ENCODE measurements at regions not wholly inside any gene's neighbourhood (a gene's known extent, or its start where the extent isn't known, plus 50 kb on each side); places are given as distances from the start of the nearest gene placed in this dataset.

- TF ChIP-seq GATA2 (IDR thresholded peaks at IDR 0.05; ENCODE audit: low read depth, low read length) (no peak), GATA3 (IDR thresholded peaks at IDR 0.05; ENCODE audit: low read depth, low read length) (no peak)
Measured at GRCh38 chr5:133715616-133716015, 103.3 kb upstream of the FSTL4 start.

DNA sequence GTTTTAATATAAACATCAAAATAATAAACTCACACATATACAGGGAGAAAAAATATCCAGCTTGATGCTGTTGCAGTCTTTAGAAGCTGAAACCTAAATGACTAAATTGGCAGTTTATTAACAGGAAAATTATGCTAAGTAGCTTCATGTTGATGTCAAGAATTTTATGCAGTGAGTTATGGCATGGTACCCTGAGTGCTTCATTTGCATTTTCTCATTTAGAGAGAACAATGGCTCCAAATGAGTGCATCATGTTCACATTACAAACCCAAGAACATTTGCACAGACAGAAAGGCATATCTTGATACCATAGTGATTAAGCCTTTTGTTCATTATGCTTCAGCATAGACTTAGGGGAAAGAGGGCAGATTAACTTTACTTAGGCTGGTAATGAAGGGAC, 102.9 kb upstream of the FSTL4 start:
- TF ChIP-seq GATA2 (IDR thresholded peaks at IDR 0.05; ENCODE audit: low read depth, low read length) (no peak), GATA3 (IDR thresholded peaks at IDR 0.05; ENCODE audit: low read depth, low read length) (no peak)

- TF ChIP-seq GATA3 (IDR thresholded peaks at IDR 0.05; ENCODE audit: low read depth, low read length) (peak; percentile 95), GATA2 (IDR thresholded peaks at IDR 0.05; ENCODE audit: low read depth, low read length) (peak; percentile 97)
Measured at GRCh38 chr5:133714161-133714915, 102.0 kb upstream of the FSTL4 start.

DNA sequence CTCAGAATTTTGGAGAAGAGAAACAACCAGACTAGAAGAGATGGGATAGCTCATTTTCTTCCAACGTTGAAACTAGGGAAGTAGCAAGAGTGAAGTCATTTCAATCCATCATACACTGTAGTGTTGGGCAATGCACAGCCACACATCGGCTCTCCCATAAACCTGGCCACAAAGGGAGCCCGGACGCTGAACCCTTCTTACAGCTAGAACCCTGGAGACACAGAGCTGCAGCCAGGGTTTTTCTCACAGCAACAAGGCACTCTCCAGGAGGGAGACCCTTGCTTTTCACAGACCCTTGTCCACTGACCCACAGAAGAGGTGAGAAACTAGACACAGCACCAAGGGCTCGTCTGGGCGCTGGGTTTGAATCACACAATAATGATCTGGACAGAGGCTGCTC, 101.4 kb upstream of the FSTL4 start:
- TF ChIP-seq GATA2 (IDR thresholded peaks at IDR 0.05; ENCODE audit: low read depth, low read length) (no peak), GATA3 (IDR thresholded peaks at IDR 0.05; ENCODE audit: low read depth, low read length) (no peak)

GRCh38 chr5:133713209-133713608, 100.9 kb upstream of the FSTL4 start:
- TF ChIP-seq GATA3 (IDR thresholded peaks at IDR 0.05; ENCODE audit: low read depth, low read length) (peak; percentile 77), GATA2 (IDR thresholded peaks at IDR 0.05; ENCODE audit: low read depth, low read length) (peak; percentile 92)

DNA sequence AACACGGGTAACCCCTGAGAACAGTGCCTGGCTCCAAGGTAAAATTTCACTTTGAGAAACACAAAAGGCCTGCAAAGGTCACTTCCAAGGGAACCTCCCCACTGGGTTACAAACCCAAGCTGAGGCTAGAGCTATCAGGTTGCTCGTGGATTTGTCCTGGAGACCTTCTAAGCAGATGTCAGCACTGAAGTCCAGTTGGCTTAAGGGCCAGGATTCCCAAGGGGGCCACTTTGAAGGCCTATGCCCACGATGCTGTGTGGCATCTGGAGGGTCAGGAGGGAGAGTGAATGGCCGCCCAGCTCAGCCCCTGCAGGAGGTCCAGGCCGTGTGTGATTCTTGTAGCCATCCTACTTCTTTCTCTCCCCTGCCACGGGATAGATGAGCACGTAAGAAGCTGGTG, 100.2 kb upstream of the FSTL4 start:
- TF ChIP-seq GATA2 (IDR thresholded peaks at IDR 0.05; ENCODE audit: low read depth, low read length), result no peak

GRCh38 chr5:133709209-133709725, 96.9 kb upstream of the FSTL4 start:
- TF ChIP-seq GATA3 (IDR thresholded peaks at IDR 0.05; ENCODE audit: low read depth, low read length) (peak; percentile 65), GATA2 (IDR thresholded peaks at IDR 0.05; ENCODE audit: low read depth, low read length) (peak; percentile 82)

GRCh38 chr5:133708331-133708850, 96.0 kb upstream of the FSTL4 start:
- TF ChIP-seq GATA3 (IDR thresholded peaks at IDR 0.05; ENCODE audit: low read depth, low read length), result no peak
- no peak for TF ChIP-seq GATA2 (IDR thresholded peaks at IDR 0.05; ENCODE audit: low read depth, low read length)

GRCh38 chr5:133707629-133708028, 95.3 kb upstream of the FSTL4 start:
- TF ChIP-seq GATA3 (IDR thresholded peaks at IDR 0.05; ENCODE audit: low read depth, low read length) (no peak), GATA2 (IDR thresholded peaks at IDR 0.05; ENCODE audit: low read depth, low read length) (no peak)

DNA sequence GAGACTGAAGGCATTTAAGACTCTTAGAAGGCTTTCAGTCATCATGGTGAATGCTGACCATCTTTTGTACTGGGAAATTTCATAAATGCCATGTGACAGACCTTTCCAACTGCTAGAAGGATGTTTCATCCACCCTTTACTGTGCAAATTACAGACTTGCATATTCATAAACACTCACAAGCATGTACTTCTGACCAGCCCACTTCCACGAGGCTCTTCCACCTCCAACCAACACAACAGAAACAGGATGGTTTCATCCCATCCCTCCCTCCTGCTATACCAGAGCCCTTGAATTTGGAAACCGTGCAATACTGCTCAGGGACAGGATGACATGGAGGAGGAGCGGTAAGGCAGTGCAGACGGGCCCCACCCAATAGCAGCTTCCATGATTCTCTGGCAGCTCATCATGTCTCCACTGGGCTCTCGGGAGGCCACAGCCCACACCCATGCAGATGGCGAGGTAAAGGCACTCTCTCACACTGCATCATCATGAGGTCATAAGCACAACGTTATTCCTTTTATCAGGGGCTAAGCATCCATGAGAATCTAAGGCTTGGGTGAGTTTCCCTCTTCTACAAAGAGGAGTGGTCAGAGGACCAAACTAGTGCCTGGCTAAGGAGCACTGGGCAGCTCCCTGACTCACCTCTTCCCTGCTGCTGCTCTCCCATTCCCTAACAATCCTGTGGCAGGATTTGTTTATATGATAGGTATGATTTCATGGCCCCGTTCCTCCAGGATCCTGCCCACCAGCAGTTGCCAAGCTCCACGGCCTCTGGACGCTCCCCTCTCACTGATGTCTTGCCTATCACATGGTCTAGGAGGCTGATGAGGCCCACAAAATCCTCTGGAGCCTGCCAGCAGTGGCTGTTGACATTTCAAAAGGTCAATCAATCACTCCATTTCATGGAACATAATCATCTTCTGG, 94.4 kb upstream of the FSTL4 start:
- TF ChIP-seq GATA2 (IDR thresholded peaks at IDR 0.05; ENCODE audit: low read depth, low read length) (no peak), GATA3 (IDR thresholded peaks at IDR 0.05; ENCODE audit: low read depth, low read length) (no peak)

DNA sequence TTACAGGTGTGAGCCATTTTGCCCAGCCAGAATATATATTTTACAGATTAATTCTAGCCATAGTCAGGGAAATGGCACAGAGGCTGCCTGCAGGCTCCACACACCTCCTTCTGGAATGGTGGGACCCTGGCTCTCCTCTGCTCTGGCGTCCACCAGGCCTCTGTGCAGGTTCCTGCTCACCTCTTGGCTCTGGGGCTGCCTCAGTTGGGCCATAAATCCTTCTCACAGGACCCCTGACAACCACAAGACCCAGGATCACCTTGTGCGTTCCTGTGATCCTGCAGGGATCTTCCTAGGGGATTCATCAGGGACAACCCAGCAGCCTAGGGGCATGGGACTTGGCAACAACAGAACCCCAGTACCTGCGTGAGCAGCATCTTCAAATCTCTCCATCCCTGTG, 93.0 kb upstream of the FSTL4 start:
- TF ChIP-seq GATA2 (IDR thresholded peaks at IDR 0.05; ENCODE audit: low read depth, low read length) (no peak), GATA3 (IDR thresholded peaks at IDR 0.05; ENCODE audit: low read depth, low read length) (no peak)

GRCh38 chr5:133704411-133704810, 92.1 kb upstream of the FSTL4 start:
- TF ChIP-seq GATA3 (IDR thresholded peaks at IDR 0.05; ENCODE audit: low read depth, low read length) (no peak), GATA2 (IDR thresholded peaks at IDR 0.05; ENCODE audit: low read depth, low read length) (no peak)

DNA sequence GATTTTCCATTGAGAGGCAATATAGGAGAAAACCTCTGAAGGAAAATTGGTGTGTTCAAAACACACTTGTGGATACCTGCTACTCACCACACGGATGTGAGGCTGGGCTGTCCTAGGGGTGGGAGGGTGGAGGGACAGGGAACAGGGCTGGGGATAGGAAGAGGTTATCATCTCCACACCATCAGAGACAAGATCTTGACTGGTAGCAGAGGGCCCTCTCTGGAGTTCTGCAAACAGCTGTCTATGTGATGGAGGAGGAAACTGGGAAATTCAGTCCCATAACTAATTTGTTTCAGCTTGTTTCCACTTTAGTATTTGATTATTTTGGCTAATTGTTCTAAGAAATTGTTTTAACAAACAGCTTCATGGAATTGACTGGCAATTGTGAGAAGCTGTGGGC, 91.6 kb upstream of the FSTL4 start:
- peak; percentile 100 for TF ChIP-seq GATA2 (IDR thresholded peaks at IDR 0.05; ENCODE audit: low read depth, low read length)
- peak; percentile 96 for TF ChIP-seq GATA3 (IDR thresholded peaks at IDR 0.05; ENCODE audit: low read depth, low read length)
